Panc1 (cell line): ENCODE measurements at regions not wholly inside any gene's neighbourhood (a gene's known extent, or its start where the extent isn't known, plus 50 kb on each side); places are given as distances from the start of the nearest gene placed in this dataset.

Experiments used
- CTCF ChIP-seq: fragments of 450-650 bp; IDR thresholded peaks from 2 replicates; pipeline ENCODE4 v1.5.1; 2017; ENCODE audit warnings: mild to moderate bottlenecking
- POLR2AphosphoS5 ChIP-seq: IDR thresholded peaks from 2 replicates; pipeline ENCODE4 v1.6.1; 2012; ENCODE audit warnings: mild to moderate bottlenecking, low read depth, low read length, moderate library complexity
- REST ChIP-seq, 2 experiments: IDR thresholded peaks; 2 replicates each; pipeline ENCODE4 v1.6.1; 2011 to 2012; ENCODE audit warnings: low read depth in 2 of 2, control low read depth in 1 of 2, low read length in 1 of 2, mild to moderate bottlenecking in 1 of 2, moderate library complexity in 1 of 2; ENCODE audit not compliant: insufficient read depth in 1 of 2

DNA sequence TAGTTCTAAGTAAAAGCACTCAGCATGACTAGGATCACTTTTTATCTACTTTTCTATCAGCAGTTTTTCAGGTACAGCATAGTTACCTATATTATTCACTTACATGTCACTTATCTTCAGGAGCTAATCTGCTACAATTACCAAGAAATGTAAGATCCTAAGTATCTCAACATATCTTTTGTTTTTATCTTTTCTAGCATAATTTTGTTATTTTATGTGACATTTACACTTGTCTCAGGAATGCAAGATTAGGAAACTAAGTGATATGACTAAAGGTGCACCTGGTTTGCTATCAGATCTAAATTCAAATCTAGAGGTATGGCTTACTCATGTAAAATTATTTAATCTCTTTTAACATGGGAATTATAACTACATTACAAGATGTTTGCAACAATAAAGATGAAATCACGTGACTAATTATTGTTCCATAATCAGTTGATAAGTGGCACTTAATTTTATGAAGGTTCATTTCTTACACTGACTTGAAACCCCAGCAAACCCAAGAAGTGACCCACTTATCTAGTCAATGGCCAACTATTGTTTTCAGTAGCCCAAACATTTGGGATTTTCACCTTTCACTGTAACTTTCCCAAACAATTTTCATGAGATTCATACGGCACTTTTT is 390.3 kb upstream of the PCDH15 start:
- no peak for TF ChIP-seq CTCF
- TF ChIP-seq POLR2AphosphoS5 = no peak
- no peak for TF ChIP-seq REST (IDR thresholded peaks at IDR 0.05; ENCODE audit: insufficient read depth in 1 of 2, low read depth in 2 of 2, low read length in 1 of 2)
